NOMO-1 (cell line): ENCODE measurements at regions not wholly inside any gene's neighbourhood (a gene's known extent, or its start where the extent isn't known, plus 50 kb on each side); places are given as distances from the start of the nearest gene placed in this dataset.
"Not testable (repeated sequence)": the region's sequence is repeated elsewhere in the genome, so short reads cannot be mapped to it uniquely, and the experiment has no call there.

Source experiments
- DNase-seq, 2 experiments: peaks; one replicate each; lab custom pipeline; 2025; ENCODE audit not compliant: unreplicated experiment in 2 of 2; lab: John Stamatoyannopoulos, UW

- DNase-seq: no peak
Observed at GRCh38 chr12:28770322-28770721, 378.8 kb upstream of the FAR2 start.

GRCh38 chr12:28771968-28772367, 377.1 kb upstream of the FAR2 start:
- no peak for DNase-seq

- DNase-seq: no peak
Observed at GRCh38 chr12:28775556-28775955, 373.5 kb upstream of the FAR2 start.

- no peak for DNase-seq
Observed at GRCh38 chr12:28776220-28776619, 372.9 kb upstream of the FAR2 start.

GRCh38 chr12:28776913-28777422, 372.1 kb upstream of the FAR2 start:
- no peak for DNase-seq

GRCh38 chr12:28777603-28778365, 371.3 kb upstream of the FAR2 start:
- no peak for DNase-seq

GRCh38 chr12:28780096-28780495, 369.0 kb upstream of the FAR2 start:
- no peak for DNase-seq

- no peak for DNase-seq
Observed at GRCh38 chr12:28780960-28781359, 368.1 kb upstream of the FAR2 start.

GRCh38 chr12:28781671-28782652, 367.1 kb upstream of the FAR2 start:
- no peak for DNase-seq

GRCh38 chr12:28782812-28783211, 366.3 kb upstream of the FAR2 start:
- no peak for DNase-seq

- no peak for DNase-seq
Observed at GRCh38 chr12:28787151-28787550, 361.9 kb upstream of the FAR2 start.

- DNase-seq: not testable (repeated sequence)
Observed at GRCh38 chr12:28788256-28788655, 360.8 kb upstream of the FAR2 start.

- no peak for DNase-seq
Observed at GRCh38 chr12:28793581-28794151, 355.4 kb upstream of the FAR2 start.

- no peak for DNase-seq
Observed at GRCh38 chr12:28794211-28794610, 354.9 kb upstream of the FAR2 start.

GRCh38 chr12:28794786-28795185, 354.3 kb upstream of the FAR2 start:
- DNase-seq: no peak

GRCh38 chr12:28795311-28795710, 353.8 kb upstream of the FAR2 start:
- no peak for DNase-seq

GRCh38 chr12:28799348-28799747, 349.7 kb upstream of the FAR2 start:
- DNase-seq: peak; percentile 81 to 85

GRCh38 chr12:28800129-28800528, 348.9 kb upstream of the FAR2 start:
- peak; percentile 69 to 78 for DNase-seq

GRCh38 chr12:28802706-28803438, 346.2 kb upstream of the FAR2 start:
- no peak for DNase-seq

GRCh38 chr12:28807535-28807934, 341.5 kb upstream of the FAR2 start:
- DNase-seq: no peak
